Left lung (tissue), 4 donors: ENCODE measurements at regions not wholly inside any gene's neighbourhood (a gene's known extent, or its start where the extent isn't known, plus 50 kb on each side); places are given as distances from the start of the nearest gene placed in this dataset.

ENCODE experiments used
- ATAC-seq: fragments of 200-7000 bp; cut with Tn5 transposase; one replicate; pipeline ENCODE4 v1.9.1; 2020; ENCODE audit warnings: moderate library complexity
- DNase-seq, 4 donors: peaks; one replicate each; pipeline ENCODE4 v3.0.0-alpha.2; 2013 to 2020
- H3K27ac ChIP-seq, 2 donors: fragments of 200-600 bp; sonication (generic) in 1 of 2; one replicate each; pipeline versions ENCODE4 v1.5.0 to v1.8.0; 2020 to 2021
- H3K27me3 ChIP-seq, 2 donors: fragments of 200-600 bp; sonication (generic) in 1 of 2; one replicate each; pipeline versions ENCODE4 v1.5.0 to v1.8.0; 2020 to 2021
- H3K36me3 ChIP-seq, 2 donors: fragments of 200-600 bp; sonication (generic) in 1 of 2; one replicate each; pipeline versions ENCODE4 v1.5.0 to v1.8.0; 2020 to 2021
- H3K4me1 ChIP-seq, 2 donors: fragments of 200-600 bp; one replicate each; pipeline ENCODE4 v1.8.0; 2021
- H3K4me3 ChIP-seq, 2 donors: fragments of 200-600 bp; sonication (generic) in 1 of 2; one replicate each; pipeline versions ENCODE4 v1.5.0 to v1.8.0; 2020 to 2021; ENCODE audit warnings: mild to moderate bottlenecking in 1 of 2
- H3K9me3 ChIP-seq, 2 donors: fragments of 200-600 bp; sonication (generic) in 1 of 2; one replicate each; pipeline versions ENCODE4 v1.5.0 to v1.8.0; 2020 to 2021
- CTCF ChIP-seq, 2 donors: fragments of 200-600 bp; sonication (generic) in 1 of 2; IDR thresholded peaks; one replicate each; pipeline versions ENCODE4 v1.5.0 to v1.8.0; 2021; ENCODE audit warnings: antibody characterized with exemption in 2 of 2
- intact Hi-C, 2 donors: fragments of 100-400 bp; cut with DNase I; formaldehyde crosslinking; loops; one replicate each; pipeline versions ENCODE4 v1.11.2 to v1.14.2; 2022
- donor health status: DM: no; HTN: yes; CAD: no.
- donor health status: DM: no; HTN: no; CAD: no.

- H3K9me3 ChIP-seq = no peaks in the 10 kb centered on the region
- DNase-seq (no peak), ATAC-seq (no peak)
- no peak for TF ChIP-seq CTCF (IDR thresholded peaks at IDR 0.05)
- no peak overlapping the region for H3K4me3 ChIP-seq
- H3K27me3 ChIP-seq = no peaks in the 10 kb centered on the region
- H3K36me3 ChIP-seq = no peaks in the 10 kb centered on the region
- no peak overlapping the region for H3K27ac ChIP-seq
- no peaks in the 10 kb centered on the region for H3K4me1 ChIP-seq
- intact Hi-C loops = no loop called here
Observed at GRCh38 chr1:56321150-56321490, 258.2 kb downstream of the PLPP3 start.

GRCh38 chr1:56320464-56321149 is 258.8 kb downstream of the PLPP3 start:
- no peak overlapping the region for H3K27ac ChIP-seq

GRCh38 chr1:56317722-56318121 is 261.6 kb downstream of the PLPP3 start:
- H3K9me3 ChIP-seq = peaks cover 0 to 12% of the 10 kb centered on the region in 2 donors
- no peak overlapping the region for H3K27ac ChIP-seq
- TF ChIP-seq CTCF (IDR thresholded peaks at IDR 0.05) = no peak
- no peak overlapping the region for H3K4me3 ChIP-seq
- no peaks in the 10 kb centered on the region for H3K27me3 ChIP-seq
- H3K36me3 ChIP-seq = no peaks in the 10 kb centered on the region
- intact Hi-C loops = no loop called here
- no peak for DNase-seq
- no peaks in the 10 kb centered on the region for H3K4me1 ChIP-seq
- ATAC-seq = no peak

More at GRCh38 chr1:56320464-56321149, 258.8 kb downstream of the PLPP3 start:
- ATAC-seq (no peak), DNase-seq (no peak)
- intact Hi-C loops = no loop called here
- Histone ChIP-seq H3K4me1 (no peaks in the 10 kb centered on the region), H3K9me3 (no peaks in the 10 kb centered on the region), H3K36me3 (no peaks in the 10 kb centered on the region), H3K27me3 (no peaks in the 10 kb centered on the region), H3K4me3 (no peak overlapping the region)
- TF ChIP-seq CTCF (IDR thresholded peaks at IDR 0.05) = no peak

GRCh38 chr1:56315293-56315942 is 263.9 kb downstream of the PLPP3 start:
- no peaks in the 10 kb centered on the region for H3K27me3 ChIP-seq
- H3K27ac ChIP-seq = no peak overlapping the region
- H3K36me3 ChIP-seq = no peaks in the 10 kb centered on the region
- intact Hi-C loops = no loop called here
- DNase-seq = no peak
- ATAC-seq = no peak
- H3K9me3 ChIP-seq = peaks cover 0 to 12% of the 10 kb centered on the region in 2 donors
- H3K4me1 ChIP-seq = no peaks in the 10 kb centered on the region
- H3K4me3 ChIP-seq = no peak overlapping the region
- no peak for TF ChIP-seq CTCF (IDR thresholded peaks at IDR 0.05)

GRCh38 chr1:56313560-56313959 is 265.8 kb downstream of the PLPP3 start:
- intact Hi-C loops = no loop called here

More at GRCh38 chr1:56313560-56313959, 265.8 kb downstream of the PLPP3 start:
- Histone ChIP-seq H3K9me3 (peaks cover 0 to 12% of the 10 kb centered on the region in 2 donors), H3K4me3 (no peak overlapping the region), H3K4me1 (no peaks in the 10 kb centered on the region), H3K36me3 (no peaks in the 10 kb centered on the region), H3K27me3 (no peaks in the 10 kb centered on the region), H3K27ac (no peak overlapping the region)
- ATAC-seq = no peak
- no peak for TF ChIP-seq CTCF (IDR thresholded peaks at IDR 0.05)
- no peak for DNase-seq
